ENCODE measurements at regions not wholly inside any gene's neighbourhood (a gene's known extent, or its start where the extent isn't known, plus 50 kb on each side); places are given as distances from the start of the nearest gene placed in this dataset.

GRCh38 chr6:157754351-157754750 lies 68.7 kb upstream of the SNX9 start:
- Histone ChIP-seq H3K4me3 (no peak overlapping the region), H3K27ac (no peak overlapping the region), H4K20me1 (no peaks in the 10 kb centered on the region), H3K27me3 (no peaks in the 10 kb centered on the region), H3K9me3 (replicated peaks in 1 of 11) (peaks cover 36 to 56% (median 49%) of the 10 kb centered on the region in 11 experiments), H3K4me1 (peaks cover 0 to 24% (median 12%) of the 10 kb centered on the region in 10 experiments; a peak in 13 of 20 replicates), H3K9ac (no peak overlapping the region), H3K36me3 (no peaks in the 10 kb centered on the region), H3K4me2 (no peak overlapping the region)
- TF ChIP-seq Cebpa-rat (IDR thresholded peaks at IDR 0.05): no peak

- Histone ChIP-seq H3K36me3 (no peaks in the 10 kb centered on the region), H3K9me3 (replicated peaks in 1 of 11) (peaks cover 28 to 49% (median 41%) of the 10 kb centered on the region in 11 experiments), H3K4me3 (no peak overlapping the region), H3K4me1 (peaks cover 2 to 28% (median 15%) of the 10 kb centered on the region in 10 experiments; a peak in 19 of 20 replicates), H3K4me2 (no peak overlapping the region), H3K27ac (no peak overlapping the region), H4K20me1 (no peaks in the 10 kb centered on the region), H3K27me3 (no peaks in the 10 kb centered on the region), H3K9ac (no peak overlapping the region)
- TF ChIP-seq Cebpa-rat (IDR thresholded peaks at IDR 0.05): no peak
Measured at GRCh38 chr6:157755032-157755745, 67.9 kb upstream of the SNX9 start.

- H3K9ac ChIP-seq: no peak overlapping the region
- no peaks in the 10 kb centered on the region; a peak in 1 of 22 replicates for H3K27me3 ChIP-seq
- TF ChIP-seq Cebpa-rat (IDR thresholded peaks at IDR 0.05): no peak
- H3K9me3 ChIP-seq (replicated peaks in 1 of 11): peaks cover 21 to 42% (median 34%) of the 10 kb centered on the region in 11 experiments
- peaks cover 9 to 31% (median 22%) of the 10 kb centered on the region in 10 experiments for H3K4me1 ChIP-seq
- H3K4me3 ChIP-seq: no peak overlapping the region
- no peaks in the 10 kb centered on the region for H3K36me3 ChIP-seq
- no peak overlapping the region; a peak in 2 of 22 replicates for H3K4me2 ChIP-seq
- H3K27ac ChIP-seq: no peak overlapping the region
- H4K20me1 ChIP-seq: peaks cover 0 to 3% (median 0%) of the 10 kb centered on the region in 11 experiments; a peak in 1 of 22 replicates
Measured at GRCh38 chr6:157755746-157756411, 67.2 kb upstream of the SNX9 start.

- H3K9ac ChIP-seq: no peak overlapping the region
- H3K27me3 ChIP-seq: peaks cover 0 to 6% (median 0%) of the 10 kb centered on the region in 11 experiments; a peak in 3 of 22 replicates
- H3K36me3 ChIP-seq: no peaks in the 10 kb centered on the region
- peak overlapping the region; percentile 11 to 51 (median 33); a peak in 17 of 22 replicates for H3K4me2 ChIP-seq
- H3K4me1 ChIP-seq: peaks cover 19 to 41% (median 32%) of the 10 kb centered on the region in 10 experiments
- no peak overlapping the region for H3K27ac ChIP-seq
- H3K4me3 ChIP-seq: no peak overlapping the region
- H4K20me1 ChIP-seq: peaks cover 0 to 9% (median 0%) of the 10 kb centered on the region in 11 experiments; a peak in 1 of 22 replicates
- peaks cover 12 to 33% (median 24%) of the 10 kb centered on the region in 11 experiments for H3K9me3 ChIP-seq (replicated peaks in 1 of 11)
- no peak for TF ChIP-seq Cebpa-rat (IDR thresholded peaks at IDR 0.05)
Measured at GRCh38 chr6:157756708-157757429, 66.2 kb upstream of the SNX9 start.

GRCh38 chr6:157757430-157758403 lies 65.3 kb upstream of the SNX9 start:
- Histone ChIP-seq H3K9me3 (replicated peaks in 1 of 11) (peaks cover 3 to 24% (median 16%) of the 10 kb centered on the region in 11 experiments; a peak in 21 of 22 replicates), H3K27me3 (peaks cover 0 to 12% (median 0%) of the 10 kb centered on the region in 11 experiments; a peak in 5 of 22 replicates), H3K36me3 (no peaks in the 10 kb centered on the region), H3K4me1 (peaks cover 28 to 49% (median 41%) of the 10 kb centered on the region in 10 experiments), H3K9ac (no peak overlapping the region), H3K4me3 (no peak overlapping the region), H4K20me1 (peaks cover 0 to 11% (median 0%) of the 10 kb centered on the region in 11 experiments; a peak in 1 of 22 replicates), H3K4me2 (peak overlapping the region in 7 of 11 experiments; percentile 16 to 51 (median 34); a peak in 9 of 22 replicates), H3K27ac (no peak overlapping the region)
- no peak for TF ChIP-seq Cebpa-rat (IDR thresholded peaks at IDR 0.05)

GRCh38 chr6:157758516-157759023 lies 64.5 kb upstream of the SNX9 start:
- H3K9ac ChIP-seq: no peak overlapping the region
- peaks cover 36 to 58% (median 49%) of the 10 kb centered on the region in 10 experiments for H3K4me1 ChIP-seq
- H3K36me3 ChIP-seq: no peaks in the 10 kb centered on the region

GRCh38 chr6:157759028-157759427 lies 64.0 kb upstream of the SNX9 start:
- Histone ChIP-seq H3K9ac (no peak overlapping the region), H3K27me3 (peaks cover 0 to 22% (median 0%) of the 10 kb centered on the region in 11 experiments; a peak in 5 of 22 replicates), H3K9me3 (replicated peaks in 1 of 11) (peaks cover 0 to 11% (median 3%) of the 10 kb centered on the region in 11 experiments; a peak in 12 of 22 replicates), H4K20me1 (peaks cover 0 to 19% (median 0%) of the 10 kb centered on the region in 11 experiments; a peak in 2 of 22 replicates), H3K4me3 (no peak overlapping the region), H3K36me3 (no peaks in the 10 kb centered on the region), H3K4me1 (peaks cover 41 to 62% (median 54%) of the 10 kb centered on the region in 10 experiments), H3K4me2 (0 out of 22 replicates have a peak overlapping the region, but pooled peaks of 2 of the 11 experiments have one; percentile 2 to 14), H3K27ac (no peak overlapping the region)
- TF ChIP-seq Cebpa-rat (IDR thresholded peaks at IDR 0.05): no peak

More at GRCh38 chr6:157758516-157759023, 64.5 kb upstream of the SNX9 start:
- peaks cover 0 to 19% (median 0%) of the 10 kb centered on the region in 11 experiments; a peak in 2 of 22 replicates for H4K20me1 ChIP-seq
- peaks cover 0 to 20% (median 0%) of the 10 kb centered on the region in 11 experiments; a peak in 5 of 22 replicates for H3K27me3 ChIP-seq
- H3K4me2 ChIP-seq: 0 out of 22 replicates have a peak overlapping the region, but pooled peaks of 2 of the 11 experiments have one; percentile 2 to 14
- H3K4me3 ChIP-seq: no peak overlapping the region
- H3K9me3 ChIP-seq (replicated peaks in 1 of 11): peaks cover 0 to 16% (median 7%) of the 10 kb centered on the region in 11 experiments; a peak in 13 of 22 replicates
- no peak overlapping the region for H3K27ac ChIP-seq
- TF ChIP-seq Cebpa-rat (IDR thresholded peaks at IDR 0.05): no peak

All from BLaER1 treated with 17β-estradiol and CSF1 and Interleukin-3, amounts not matched to agents 10 nM and 100 nM (cell line).